ENCODE measurements at regions not wholly inside any gene's neighbourhood (a gene's known extent, or its start where the extent isn't known, plus 50 kb on each side); places are given as distances from the start of the nearest gene placed in this dataset.
"Not testable (repeated sequence)": the region's sequence is repeated elsewhere in the genome, so short reads cannot be mapped to it uniquely, and the experiment has no call there.

GRCh38 chr15:69760258-69760845, 307.7 kb downstream of the RPLP1 start:
- Histone ChIP-seq H3K9me3 (ENCODE audit: low read depth, low read length) (no peaks in the 10 kb centered on the region), H3K4me1 (ENCODE audit: insufficient read depth, low read length) (peaks cover 86% of the 10 kb centered on the region), H3K27me3 (ENCODE audit: insufficient read depth, low read length) (peaks cover 2% of the 10 kb centered on the region), H3K4me3 (ENCODE audit: low read length) (no peak overlapping the region)

- peaks cover 3% of the 10 kb centered on the region for H3K9me3 ChIP-seq (ENCODE audit: low read depth, low read length)
- peaks cover 80% of the 10 kb centered on the region for H3K4me1 ChIP-seq (ENCODE audit: insufficient read depth, low read length)
- H3K27me3 ChIP-seq (ENCODE audit: insufficient read depth, low read length) = peaks cover 2% of the 10 kb centered on the region
- H3K4me3 ChIP-seq (ENCODE audit: low read length) = no peak overlapping the region
These were observed 308.4 kb downstream of the RPLP1 start for GRCh38 chr15:69760890-69761568.

DNA sequence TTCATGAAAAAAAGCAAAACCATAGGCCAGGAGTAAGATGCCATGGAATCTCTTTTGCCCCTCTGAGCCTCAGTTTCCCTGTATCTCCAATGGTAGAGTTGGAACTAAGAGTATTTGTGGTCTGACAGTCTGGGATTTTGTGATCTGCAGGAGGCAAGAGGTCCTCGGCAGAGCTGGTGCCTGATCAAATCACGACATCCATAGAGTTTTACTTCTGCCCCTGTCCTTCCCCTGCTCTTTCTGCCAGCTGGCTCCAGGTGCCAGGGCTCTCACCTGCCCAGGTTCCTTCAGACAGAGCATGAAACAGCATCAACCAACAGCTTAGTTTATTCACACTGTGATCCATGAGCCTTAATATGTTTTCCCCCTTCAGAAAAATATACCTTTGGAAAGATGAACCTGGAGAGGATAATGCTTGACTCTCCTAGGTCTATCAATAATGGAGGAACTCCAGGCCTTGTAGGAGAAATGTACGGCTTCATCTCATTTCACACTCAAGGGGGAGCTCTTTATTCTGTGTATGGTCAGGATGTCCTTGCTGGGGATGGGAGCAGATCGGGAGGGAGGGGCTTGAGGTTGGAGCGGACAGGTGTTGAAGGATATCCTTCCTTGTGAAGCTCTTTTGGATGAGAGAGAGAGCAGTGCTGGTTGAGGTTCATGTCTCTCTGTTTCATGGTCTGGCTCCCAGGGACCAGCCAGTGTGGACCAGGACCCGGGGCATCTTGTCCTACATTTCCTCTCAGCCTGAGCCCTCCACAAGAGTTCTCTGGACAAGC, 309.9 kb downstream of the RPLP1 start:
- Histone ChIP-seq H3K9me3 (ENCODE audit: low read depth, low read length) (peaks cover 18% of the 10 kb centered on the region), H3K4me1 (ENCODE audit: insufficient read depth, low read length) (peaks cover 64% of the 10 kb centered on the region), H3K4me3 (ENCODE audit: low read length) (no peak overlapping the region), H3K27me3 (ENCODE audit: insufficient read depth, low read length) (peaks cover 12% of the 10 kb centered on the region)

DNA sequence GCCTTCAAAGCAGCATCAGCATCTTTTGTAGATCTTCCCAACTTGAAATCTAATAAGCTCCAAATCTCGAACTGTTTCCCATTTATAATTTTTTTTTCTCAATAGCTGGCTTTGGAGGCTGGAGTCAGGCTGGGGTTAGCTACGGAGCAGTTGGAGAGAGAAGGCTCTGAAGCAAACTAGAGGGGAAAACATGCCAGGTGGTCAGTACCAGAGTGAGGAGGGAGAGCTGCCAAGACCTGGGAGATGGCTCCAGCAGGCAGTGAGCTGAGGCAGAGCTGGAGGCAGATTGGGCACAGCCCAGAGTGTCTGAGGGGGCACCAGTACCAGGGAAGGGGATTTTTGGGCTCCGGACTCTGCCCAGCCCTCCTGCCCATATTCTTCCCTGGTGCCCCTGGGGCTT, 311.2 kb downstream of the RPLP1 start:
- H3K4me3 ChIP-seq (ENCODE audit: low read length) = no peak overlapping the region
- peaks cover 21% of the 10 kb centered on the region for H3K9me3 ChIP-seq (ENCODE audit: low read depth, low read length)
- H3K4me1 ChIP-seq (ENCODE audit: insufficient read depth, low read length) = peaks cover 52% of the 10 kb centered on the region
- H3K27me3 ChIP-seq (ENCODE audit: insufficient read depth, low read length) = peaks cover 17% of the 10 kb centered on the region

DNA sequence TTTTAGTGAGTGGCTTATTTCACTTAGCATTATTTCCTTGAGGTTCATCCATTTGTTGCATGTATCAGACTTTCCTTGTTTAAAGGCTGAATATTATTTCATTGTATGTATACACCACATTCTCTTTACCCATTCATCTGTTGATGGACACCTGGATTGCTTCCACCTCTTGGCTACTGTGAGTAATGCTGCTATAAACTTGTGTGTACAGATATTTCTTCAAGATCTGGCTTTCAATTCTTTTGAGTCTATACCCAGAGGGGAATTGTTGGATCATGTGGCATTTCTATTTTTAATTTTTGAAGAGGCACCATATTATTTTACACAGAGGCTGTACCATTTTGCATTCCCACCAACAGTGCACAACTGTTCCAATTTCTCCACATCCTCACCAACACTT, 313.5 kb downstream of the RPLP1 start:
- H3K27me3 ChIP-seq (ENCODE audit: insufficient read depth, low read length) = peaks cover 17% of the 10 kb centered on the region

GRCh38 chr15:69767191-69767590, 314.6 kb downstream of the RPLP1 start:
- peaks cover 25% of the 10 kb centered on the region for H3K4me1 ChIP-seq (ENCODE audit: insufficient read depth, low read length)
- H3K4me3 ChIP-seq (ENCODE audit: low read length) = no peak overlapping the region
- H3K27me3 ChIP-seq (ENCODE audit: insufficient read depth, low read length) = peaks cover 17% of the 10 kb centered on the region
- peaks cover 21% of the 10 kb centered on the region for H3K9me3 ChIP-seq (ENCODE audit: low read depth, low read length)

More for the DNA sequence above, 313.5 kb downstream of the RPLP1 start:
- peaks cover 35% of the 10 kb centered on the region for H3K4me1 ChIP-seq (ENCODE audit: insufficient read depth, low read length)
- no peak overlapping the region for H3K4me3 ChIP-seq (ENCODE audit: low read length)
- H3K9me3 ChIP-seq (ENCODE audit: low read depth, low read length) = peaks cover 21% of the 10 kb centered on the region

DNA sequence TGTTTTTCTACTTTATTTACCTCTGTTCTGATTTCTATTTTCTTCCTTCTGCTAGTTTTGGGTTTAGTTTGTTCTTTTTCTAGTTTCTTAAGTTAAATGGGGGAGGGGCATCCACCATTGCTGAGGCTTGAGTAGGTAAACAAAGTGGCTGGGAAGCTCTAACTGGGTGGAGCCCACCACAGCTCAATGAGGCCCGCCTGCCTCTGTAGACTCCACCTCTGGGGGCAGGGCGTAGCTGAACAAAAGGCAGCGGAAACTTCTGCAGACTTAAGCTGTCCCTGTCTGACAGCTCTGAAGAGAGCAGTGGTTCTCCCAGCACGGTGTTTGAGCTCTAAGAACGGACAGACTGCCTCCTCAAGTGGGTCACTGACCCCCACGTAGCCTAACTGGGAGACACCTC, 316.7 kb downstream of the RPLP1 start:
- peaks cover 17% of the 10 kb centered on the region for H3K27me3 ChIP-seq (ENCODE audit: insufficient read depth, low read length)
- H3K9me3 ChIP-seq (ENCODE audit: low read depth, low read length) = peaks cover 21% of the 10 kb centered on the region
- not testable (repeated sequence) for H3K4me3 ChIP-seq (ENCODE audit: low read length); H3K4me1 ChIP-seq (ENCODE audit: insufficient read depth, low read length)

- not testable (repeated sequence) for H3K4me1 ChIP-seq (ENCODE audit: insufficient read depth, low read length); H3K4me3 ChIP-seq (ENCODE audit: low read length); H3K27me3 ChIP-seq (ENCODE audit: insufficient read depth, low read length); H3K9me3 ChIP-seq (ENCODE audit: low read depth, low read length)
These were observed 321.6 kb downstream of the RPLP1 start for GRCh38 chr15:69774258-69774657.

- H3K4me3 ChIP-seq (ENCODE audit: low read length); H3K27me3 ChIP-seq (ENCODE audit: insufficient read depth, low read length); H3K9me3 ChIP-seq (ENCODE audit: low read depth, low read length); H3K4me1 ChIP-seq (ENCODE audit: insufficient read depth, low read length): not testable (repeated sequence)
These were observed 322.1 kb downstream of the RPLP1 start for GRCh38 chr15:69774711-69775110.

- no peaks in the 10 kb centered on the region for H3K27me3 ChIP-seq (ENCODE audit: insufficient read depth, low read length)
These were observed 320.4 kb downstream of the TLE3 start for GRCh38 chr15:69777356-69777755.

DNA sequence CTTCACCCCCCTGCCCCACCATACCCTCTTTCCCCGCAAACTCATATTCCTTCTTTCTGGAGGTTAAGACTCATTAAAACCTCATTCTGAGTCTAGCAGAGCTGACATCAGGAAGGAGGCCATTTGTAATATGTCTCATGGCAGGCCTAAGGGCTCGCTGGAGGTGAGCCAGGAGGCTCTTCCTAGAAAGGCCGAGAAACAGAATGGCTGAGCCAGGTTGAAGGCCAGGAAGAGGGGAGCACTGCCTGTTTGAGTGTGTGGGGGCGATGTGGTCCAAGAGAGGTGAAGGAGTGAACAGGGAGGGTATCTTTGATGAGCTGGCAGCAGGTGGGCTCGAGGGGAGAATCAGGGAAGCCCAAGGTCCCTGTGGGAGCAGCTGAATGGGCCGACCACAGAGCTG, 317.3 kb downstream of the TLE3 start:
- H3K4me1 ChIP-seq (ENCODE audit: insufficient read depth, low read length) = peaks cover 15% of the 10 kb centered on the region
- H3K4me3 ChIP-seq (ENCODE audit: low read length) = no peak overlapping the region
- no peaks in the 10 kb centered on the region for H3K27me3 ChIP-seq (ENCODE audit: insufficient read depth, low read length)
- H3K9me3 ChIP-seq (ENCODE audit: low read depth, low read length) = no peaks in the 10 kb centered on the region

More at GRCh38 chr15:69777356-69777755, 320.4 kb downstream of the TLE3 start:
- H3K4me3 ChIP-seq (ENCODE audit: low read length) = no peak overlapping the region
- peaks cover 15% of the 10 kb centered on the region for H3K4me1 ChIP-seq (ENCODE audit: insufficient read depth, low read length)
- H3K9me3 ChIP-seq (ENCODE audit: low read depth, low read length) = no peaks in the 10 kb centered on the region

- Histone ChIP-seq H3K9me3 (ENCODE audit: low read depth, low read length) (no peaks in the 10 kb centered on the region), H3K4me1 (ENCODE audit: insufficient read depth, low read length) (peaks cover 15% of the 10 kb centered on the region), H3K27me3 (ENCODE audit: insufficient read depth, low read length) (no peaks in the 10 kb centered on the region), H3K4me3 (ENCODE audit: low read length) (no peak overlapping the region)
These were observed 316.7 kb downstream of the TLE3 start for GRCh38 chr15:69780981-69781380.

DNA sequence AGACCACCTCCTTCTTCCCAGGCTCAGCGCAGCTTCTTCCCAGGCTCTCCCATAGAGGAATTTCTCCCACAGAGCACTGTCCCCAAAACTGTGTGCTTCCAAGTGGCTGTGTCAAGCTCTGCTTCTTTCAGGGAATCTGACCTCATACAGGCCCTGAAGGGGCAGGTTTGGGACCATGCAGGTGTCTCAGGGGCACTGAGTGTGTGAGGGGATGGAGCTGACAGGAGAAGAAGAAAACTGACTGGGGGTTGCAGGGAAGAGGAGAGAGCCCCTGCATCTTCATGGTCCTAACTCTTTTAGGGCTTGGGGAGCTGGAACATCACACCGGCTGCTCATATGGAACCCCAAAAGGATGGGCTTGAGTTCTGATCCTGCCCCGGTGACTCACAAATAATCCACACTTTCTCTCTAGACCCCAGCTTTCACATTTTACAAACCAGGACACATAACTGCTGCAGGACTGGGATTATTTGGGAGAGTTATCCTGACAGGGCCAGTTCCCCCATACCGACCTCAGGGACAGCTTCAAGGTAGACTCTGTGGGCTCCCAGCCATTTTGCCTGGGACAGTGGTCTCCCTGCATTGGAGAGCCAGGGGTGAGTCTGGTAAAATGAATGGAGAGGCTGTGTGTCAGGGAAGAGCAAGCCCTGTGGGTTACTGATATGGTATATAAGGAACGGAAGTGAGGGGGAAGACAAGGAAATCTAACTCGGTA, 316.1 kb downstream of the TLE3 start:
- Histone ChIP-seq H3K4me1 (ENCODE audit: insufficient read depth, low read length) (peaks cover 15% of the 10 kb centered on the region), H3K4me3 (ENCODE audit: low read length) (no peak overlapping the region), H3K27me3 (ENCODE audit: insufficient read depth, low read length) (no peaks in the 10 kb centered on the region), H3K9me3 (ENCODE audit: low read depth, low read length) (no peaks in the 10 kb centered on the region)

DNA sequence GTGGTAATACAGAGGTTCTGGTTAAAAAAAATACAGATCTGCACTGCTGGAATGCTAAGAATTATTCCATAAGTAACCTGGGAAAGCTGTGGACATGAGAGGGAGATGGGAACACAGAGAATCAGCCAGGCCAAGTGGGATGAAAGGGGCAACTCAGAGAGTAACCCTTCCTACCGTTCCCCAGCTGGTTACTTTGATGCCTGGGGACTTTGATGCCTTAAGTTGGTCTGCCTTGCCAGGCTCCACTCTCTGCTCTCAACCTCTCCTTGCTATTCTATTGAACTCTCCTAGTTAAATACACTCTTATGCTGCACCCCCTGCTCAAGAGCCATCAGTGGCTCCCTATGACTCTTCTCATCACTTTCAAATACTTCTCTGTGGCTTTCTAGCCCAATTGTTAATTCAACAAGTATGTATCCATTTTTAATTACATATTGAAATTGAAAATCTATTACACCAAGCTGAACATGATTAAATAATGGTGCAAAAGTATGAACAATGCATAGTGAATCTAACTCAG, 315.5 kb downstream of the TLE3 start:
- Histone ChIP-seq H3K4me3 (ENCODE audit: low read length) (no peak overlapping the region), H3K4me1 (ENCODE audit: insufficient read depth, low read length) (peaks cover 15% of the 10 kb centered on the region), H3K27me3 (ENCODE audit: insufficient read depth, low read length) (no peaks in the 10 kb centered on the region), H3K9me3 (ENCODE audit: low read depth, low read length) (no peaks in the 10 kb centered on the region)

DNA sequence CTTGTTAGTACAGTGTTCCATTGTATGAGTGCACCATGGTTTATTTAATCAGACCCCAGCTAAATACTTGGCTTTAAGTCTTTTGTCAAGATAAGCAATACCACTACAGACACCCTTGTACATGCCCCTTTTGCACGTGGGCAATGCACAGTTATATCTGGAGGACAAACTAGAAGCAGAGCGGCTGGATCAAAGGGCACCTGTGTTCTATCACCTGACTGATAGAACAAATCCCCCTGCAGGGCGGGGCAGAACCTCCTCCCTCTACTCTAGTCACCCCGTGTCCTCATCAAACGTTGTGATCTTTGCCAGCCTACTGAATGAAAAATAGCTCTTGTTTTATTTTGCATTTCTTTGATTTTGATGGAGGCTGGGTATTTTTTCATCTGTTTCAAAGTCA, 314.9 kb downstream of the TLE3 start:
- no peaks in the 10 kb centered on the region for H3K9me3 ChIP-seq (ENCODE audit: low read depth, low read length)
- H3K27me3 ChIP-seq (ENCODE audit: insufficient read depth, low read length) = no peaks in the 10 kb centered on the region
- peaks cover 15% of the 10 kb centered on the region for H3K4me1 ChIP-seq (ENCODE audit: insufficient read depth, low read length)
- H3K4me3 ChIP-seq (ENCODE audit: low read length) = no peak overlapping the region
